Neural progenitor cell (in vitro differentiated cells): ENCODE measurements at regions not wholly inside any gene's neighbourhood (a gene's known extent, or its start where the extent isn't known, plus 50 kb on each side); places are given as distances from the start of the nearest gene placed in this dataset.

Experiments used
- DNase-seq: peaks from one replicate; pipeline ENCODE4 v3.0.0-alpha.2; 2016; ENCODE audit warnings: low spot score
- H2AFZ ChIP-seq: fragments of 200-600 bp; sonication (generic); replicated peaks from 2 replicates; pipeline ENCODE4 v1.6.1; 2016; ENCODE audit warnings: antibody characterized with exemption
- H3F3A ChIP-seq: fragments of 200-600 bp; sonication (generic); 2 replicates; pipeline ENCODE4 v1.6.1; 2016; ENCODE audit warnings: antibody characterized with exemption, low read depth
- H3K27ac ChIP-seq: fragments of 200-600 bp; sonication (generic); 2 replicates; pipeline ENCODE4 v1.5.1; 2016; ENCODE audit warnings: mild to moderate bottlenecking
- H3K27me3 ChIP-seq: fragments of 200-600 bp; sonication (generic); 2 replicates; pipeline ENCODE4 v1.6.1; 2016; ENCODE audit warnings: mild to moderate bottlenecking, moderate library complexity
- H3K36me3 ChIP-seq: fragments of 200-600 bp; sonication (generic); 2 replicates; pipeline ENCODE4 v1.5.1; 2016
- H3K4me1 ChIP-seq: fragments of 200-600 bp; sonication (generic); 2 replicates; pipeline ENCODE4 v1.6.1; 2016; ENCODE audit warnings: mixed run types
- H3K4me2 ChIP-seq: fragments of 200-600 bp; sonication (generic); 2 replicates; pipeline ENCODE4 v1.6.1; 2016
- H3K4me3 ChIP-seq: fragments of 200-600 bp; sonication (generic); 2 replicates; pipeline ENCODE4 v1.5.1; 2016
- H3K79me2 ChIP-seq: fragments of 200-600 bp; sonication (generic); 2 replicates; pipeline ENCODE4 v1.6.1; 2016; ENCODE audit warnings: low read depth
- H3K9ac ChIP-seq: fragments of 200-600 bp; sonication (generic); 2 replicates; pipeline ENCODE4 v1.6.1; 2016
- H3K9me3 ChIP-seq: fragments of 200-600 bp; sonication (generic); 2 replicates; pipeline ENCODE4 v1.5.1; 2016; ENCODE audit warnings: low read depth
- H4K20me1 ChIP-seq: fragments of 200-600 bp; sonication (generic); 2 replicates; pipeline ENCODE4 v1.6.1; 2016; ENCODE audit warnings: low read depth
- H3K27ac Mint-ChIP-seq: 3 replicates; pipeline ENCODE4 v1.8.0; 2021; ENCODE audit warnings: mixed read lengths
- H3K27me3 Mint-ChIP-seq: 2 replicates; pipeline ENCODE4 v1.8.0; 2022; ENCODE audit warnings: low read depth, mild to moderate bottlenecking, inconsistent platforms, moderate library complexity, mixed read lengths; ENCODE audit not compliant: insufficient read depth
- H3K36me3 Mint-ChIP-seq: 3 replicates; pipeline ENCODE4 v1.8.0; 2021; ENCODE audit warnings: mixed read lengths
- H3K4me1 Mint-ChIP-seq: 3 replicates; pipeline ENCODE4 v1.8.0; 2021; ENCODE audit warnings: mixed read lengths
- H3K4me3 Mint-ChIP-seq: 3 replicates; pipeline ENCODE4 v1.8.0; 2021; ENCODE audit warnings: mild to moderate bottlenecking, moderate library complexity, mixed read lengths
- H3K9me3 Mint-ChIP-seq: 3 replicates; pipeline ENCODE4 v1.8.0; 2020; ENCODE audit warnings: mixed read lengths
- CTCF ChIP-seq: fragments of 200-600 bp; sonication (generic); IDR thresholded peaks from 2 replicates; pipeline ENCODE4 v1.5.1; 2017; ENCODE audit warnings: antibody characterized with exemption, mild to moderate bottlenecking
- EZH2 ChIP-seq: fragments of 200-600 bp; sonication (generic); IDR thresholded peaks from 2 replicates; pipeline ENCODE4 v1.6.1; 2017; ENCODE audit warnings: antibody characterized with exemption, mild to moderate bottlenecking, moderate library complexity
- EZH2phosphoT487 ChIP-seq: fragments of 200-600 bp; sonication (generic); IDR thresholded peaks from 2 replicates; pipeline ENCODE4 v1.6.1; 2017; ENCODE audit warnings: antibody characterized with exemption

GRCh38 chr12:67829896-67830295, 159.4 kb upstream of the IFNG-AS1 start:
- no peak for DNase-seq
- Histone ChIP-seq H4K20me1 (no peaks in the 10 kb centered on the region), H3F3A (no peaks in the 10 kb centered on the region), H3K4me1 (no peaks in the 10 kb centered on the region), H3K9ac (no peak overlapping the region), H2AFZ (no peak overlapping the region), H3K27ac (no peak overlapping the region), H3K4me2 (no peak overlapping the region), H3K27me3 (no peaks in the 10 kb centered on the region), H3K4me3 (no peak overlapping the region), H3K36me3 (no peaks in the 10 kb centered on the region), H3K79me2 (no peaks in the 10 kb centered on the region), H3K9me3 (no peaks in the 10 kb centered on the region)
- no peak for TF ChIP-seq EZH2
- TF ChIP-seq CTCF: no peak
- TF ChIP-seq EZH2phosphoT487: no peak
- Mint-ChIP-seq H3K27ac (no peak overlapping the region), H3K36me3 (no peaks in the 10 kb centered on the region), H3K9me3 (no peaks in the 10 kb centered on the region), H3K4me3 (no peak overlapping the region), H3K27me3 (no peaks in the 10 kb centered on the region), H3K4me1 (peaks cover 5% of the 10 kb centered on the region)

- Histone ChIP-seq H3K9ac (no peak overlapping the region), H2AFZ (no peak overlapping the region), H3K9me3 (no peaks in the 10 kb centered on the region), H3K4me2 (no peak overlapping the region), H3K79me2 (no peaks in the 10 kb centered on the region), H3K36me3 (no peaks in the 10 kb centered on the region), H3F3A (no peaks in the 10 kb centered on the region), H4K20me1 (no peaks in the 10 kb centered on the region), H3K4me1 (no peaks in the 10 kb centered on the region), H3K27me3 (no peaks in the 10 kb centered on the region), H3K27ac (no peak overlapping the region), H3K4me3 (no peak overlapping the region)
- Mint-ChIP-seq H3K4me3 (no peak overlapping the region), H3K4me1 (peaks cover 5% of the 10 kb centered on the region), H3K9me3 (peaks cover 7% of the 10 kb centered on the region), H3K36me3 (no peaks in the 10 kb centered on the region), H3K27me3 (no peaks in the 10 kb centered on the region), H3K27ac (no peak overlapping the region)
- TF ChIP-seq CTCF (no peak), EZH2 (no peak), EZH2phosphoT487 (no peak)
- no peak for DNase-seq
Observed at GRCh38 chr12:67832155-67832554, 157.1 kb upstream of the IFNG-AS1 start.

- H3K27ac Mint-ChIP-seq: no peak overlapping the region
- Histone ChIP-seq H4K20me1 (no peaks in the 10 kb centered on the region), H3K4me3 (no peak overlapping the region), H3K9ac (no peak overlapping the region), H3K79me2 (no peaks in the 10 kb centered on the region), H2AFZ (no peak overlapping the region), H3K27me3 (no peaks in the 10 kb centered on the region), H3K4me1 (no peaks in the 10 kb centered on the region), H3K4me2 (no peak overlapping the region), H3K27ac (no peak overlapping the region), H3K9me3 (no peaks in the 10 kb centered on the region), H3F3A (no peaks in the 10 kb centered on the region), H3K36me3 (no peaks in the 10 kb centered on the region)
- H3K36me3 Mint-ChIP-seq: no peaks in the 10 kb centered on the region
- H3K27me3 Mint-ChIP-seq: no peaks in the 10 kb centered on the region
- peaks cover 2% of the 10 kb centered on the region for H3K4me1 Mint-ChIP-seq
- DNase-seq: no peak
- no peak for TF ChIP-seq EZH2
- TF ChIP-seq CTCF: no peak
- TF ChIP-seq EZH2phosphoT487: no peak
- no peak overlapping the region for H3K4me3 Mint-ChIP-seq
- peaks cover 8% of the 10 kb centered on the region for H3K9me3 Mint-ChIP-seq
Observed at GRCh38 chr12:67833602-67834001, 155.6 kb upstream of the IFNG-AS1 start.

- H3K4me3 ChIP-seq: no peak overlapping the region
- H3K27ac ChIP-seq: no peak overlapping the region
- no peak overlapping the region for H3K4me2 ChIP-seq
- no peaks in the 10 kb centered on the region for H4K20me1 ChIP-seq
- no peaks in the 10 kb centered on the region for H3K79me2 ChIP-seq
- no peaks in the 10 kb centered on the region for H3K27me3 ChIP-seq
- no peak for TF ChIP-seq EZH2
- peaks cover 2% of the 10 kb centered on the region for H3K27me3 Mint-ChIP-seq
- no peak overlapping the region for H3K4me3 Mint-ChIP-seq
- H3F3A ChIP-seq: no peaks in the 10 kb centered on the region
- no peaks in the 10 kb centered on the region for H3K4me1 Mint-ChIP-seq
- H2AFZ ChIP-seq: no peak overlapping the region
- H3K36me3 Mint-ChIP-seq: no peaks in the 10 kb centered on the region
- H3K9me3 Mint-ChIP-seq: peaks cover 8% of the 10 kb centered on the region
- no peak overlapping the region for H3K27ac Mint-ChIP-seq
- H3K9ac ChIP-seq: no peak overlapping the region
- no peaks in the 10 kb centered on the region for H3K9me3 ChIP-seq
- DNase-seq: no peak
- H3K4me1 ChIP-seq: no peaks in the 10 kb centered on the region
- H3K36me3 ChIP-seq: no peaks in the 10 kb centered on the region
Observed at GRCh38 chr12:67837876-67838275, 151.4 kb upstream of the IFNG-AS1 start.
